ENCODE measurements at regions not wholly inside any gene's neighbourhood (a gene's known extent, or its start where the extent isn't known, plus 50 kb on each side); places are given as distances from the start of the nearest gene placed in this dataset.
A peak's percentile ranks its signal among the peaks of the same experiment; 100 is the strongest.
"Not testable (repeated sequence)": the region's sequence is repeated elsewhere in the genome, so short reads cannot be mapped to it uniquely, and the experiment has no call there.

DNA sequence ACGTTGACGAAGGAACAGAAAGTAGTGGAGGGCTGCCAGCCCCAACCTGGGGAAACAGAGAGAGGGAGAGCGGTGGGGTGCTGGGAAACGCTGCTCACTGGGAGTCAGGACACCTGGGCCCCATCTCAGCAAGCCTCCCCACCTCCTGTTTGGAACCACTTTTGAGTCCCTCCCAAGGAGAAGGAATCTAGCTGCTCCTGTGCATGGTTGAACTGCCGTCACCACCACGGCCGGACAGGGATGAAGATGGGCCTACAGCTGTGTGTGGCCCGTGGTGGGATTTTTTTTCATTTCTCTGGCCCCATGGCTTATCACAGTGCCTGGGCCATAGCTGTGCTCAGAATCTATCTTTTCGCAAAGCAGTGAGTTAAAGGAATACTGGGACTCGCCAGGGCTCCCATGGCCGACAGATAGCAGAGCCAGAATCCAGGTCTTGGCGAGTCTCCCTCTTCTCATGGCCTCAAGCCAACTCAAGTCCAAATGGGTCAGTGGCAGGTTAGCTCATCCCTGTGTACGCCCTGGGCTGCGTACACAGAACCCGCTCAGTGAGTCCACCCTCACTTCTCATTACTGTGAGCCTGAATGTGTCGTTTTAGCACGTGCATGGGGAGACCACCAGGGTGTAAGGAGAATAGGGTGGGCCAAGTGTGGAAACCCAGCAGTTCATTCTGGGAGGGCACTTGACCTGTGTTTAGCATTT lies 271.2 kb downstream of the FAM43A start:
- H3K27ac ChIP-seq = no peak overlapping the region
- no peaks in the 10 kb centered on the region for H3K27me3 ChIP-seq
- intact Hi-C loops (cut with DNase I) = no loop called here
- TF ChIP-seq CTCF (IDR thresholded peaks at IDR 0.05) = no peak
- ATAC-seq (no peak), DNase-seq (no peak)
- H3K9me3 ChIP-seq = no peaks in the 10 kb centered on the region
- H3K4me1 ChIP-seq = peaks cover 3% of the 10 kb centered on the region
- H3K4me3 ChIP-seq = no peak overlapping the region
- H3K36me3 ChIP-seq = no peaks in the 10 kb centered on the region

DNA sequence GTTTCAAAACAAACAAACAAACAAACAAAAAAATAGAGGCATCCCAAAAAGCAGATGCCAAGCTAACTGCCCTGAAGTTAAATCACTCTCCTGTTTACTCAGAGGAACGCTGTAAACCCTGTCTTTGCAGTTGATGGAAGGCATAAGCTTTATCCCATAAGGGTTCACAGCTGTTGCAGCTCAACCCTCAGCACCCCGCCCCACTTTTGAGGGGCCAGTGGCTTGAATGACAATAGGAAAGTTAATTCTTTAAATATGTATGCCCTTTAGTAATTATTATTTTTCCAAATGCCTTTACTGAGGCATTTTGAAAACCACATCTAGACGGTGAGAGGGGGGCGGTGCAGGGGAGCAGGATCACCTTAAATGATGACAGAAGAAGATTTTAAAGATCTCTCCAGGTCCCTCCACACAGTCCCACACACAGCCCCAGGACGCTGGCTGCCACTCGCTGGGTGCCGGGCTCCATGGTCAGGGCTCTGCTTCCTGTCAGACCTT lies 272.1 kb downstream of the FAM43A start:
- no peak for ATAC-seq
- H3K4me1 ChIP-seq = no peaks in the 10 kb centered on the region
- no peaks in the 10 kb centered on the region for H3K9me3 ChIP-seq
- H3K4me3 ChIP-seq = no peak overlapping the region
- DNase-seq = no peak
- no peaks in the 10 kb centered on the region for H3K36me3 ChIP-seq
- H3K27me3 ChIP-seq = no peaks in the 10 kb centered on the region
- H3K27ac ChIP-seq = no peak overlapping the region
- TF ChIP-seq CTCF (IDR thresholded peaks at IDR 0.05) = no peak
- intact Hi-C loops (cut with DNase I) = no loop called here

GRCh38 chr3:194959217-194959616 lies 273.5 kb downstream of the FAM43A start:
- TF ChIP-seq CTCF (IDR thresholded peaks at IDR 0.05) = no peak
- DNase-seq (no peak), ATAC-seq (no peak)
- Histone ChIP-seq H3K27ac (no peak overlapping the region), H3K4me1 (no peaks in the 10 kb centered on the region), H3K4me3 (no peak overlapping the region), H3K9me3 (no peaks in the 10 kb centered on the region), H3K36me3 (no peaks in the 10 kb centered on the region), H3K27me3 (no peaks in the 10 kb centered on the region)
- intact Hi-C loops (cut with DNase I) = no loop called here

- H3K4me3 ChIP-seq; H3K9me3 ChIP-seq; intact Hi-C loops (cut with DNase I); DNase-seq; H3K27me3 ChIP-seq; H3K4me1 ChIP-seq; ATAC-seq; H3K36me3 ChIP-seq; H3K27ac ChIP-seq: not testable (repeated sequence)
Observed at GRCh38 chr3:194959666-194960065, 274.0 kb downstream of the FAM43A start.

- intact Hi-C loops (cut with DNase I) = no loop called here
- TF ChIP-seq CTCF (IDR thresholded peaks at IDR 0.05) = no peak
- Histone ChIP-seq H3K27ac (no peak overlapping the region), H3K4me1 (no peaks in the 10 kb centered on the region), H3K27me3 (no peaks in the 10 kb centered on the region), H3K4me3 (no peak overlapping the region), H3K36me3 (no peaks in the 10 kb centered on the region), H3K9me3 (no peaks in the 10 kb centered on the region)
- ATAC-seq (no peak), DNase-seq (no peak)
Observed at GRCh38 chr3:194960446-194961032, 274.9 kb downstream of the FAM43A start.

- intact Hi-C loops (cut with DNase I) = no loop called here
- Histone ChIP-seq H3K27ac (no peak overlapping the region), H3K4me1 (no peaks in the 10 kb centered on the region), H3K36me3 (no peaks in the 10 kb centered on the region), H3K4me3 (no peak overlapping the region), H3K9me3 (no peaks in the 10 kb centered on the region), H3K27me3 (no peaks in the 10 kb centered on the region)
- DNase-seq (peak; percentile 42), ATAC-seq (no peak)
- TF ChIP-seq CTCF (IDR thresholded peaks at IDR 0.05) = no peak
Observed at GRCh38 chr3:194961149-194961548, 275.5 kb downstream of the FAM43A start.
